ENCODE measurements at regions not wholly inside any gene's neighbourhood (a gene's known extent, or its start where the extent isn't known, plus 50 kb on each side); places are given as distances from the start of the nearest gene placed in this dataset.

DNA sequence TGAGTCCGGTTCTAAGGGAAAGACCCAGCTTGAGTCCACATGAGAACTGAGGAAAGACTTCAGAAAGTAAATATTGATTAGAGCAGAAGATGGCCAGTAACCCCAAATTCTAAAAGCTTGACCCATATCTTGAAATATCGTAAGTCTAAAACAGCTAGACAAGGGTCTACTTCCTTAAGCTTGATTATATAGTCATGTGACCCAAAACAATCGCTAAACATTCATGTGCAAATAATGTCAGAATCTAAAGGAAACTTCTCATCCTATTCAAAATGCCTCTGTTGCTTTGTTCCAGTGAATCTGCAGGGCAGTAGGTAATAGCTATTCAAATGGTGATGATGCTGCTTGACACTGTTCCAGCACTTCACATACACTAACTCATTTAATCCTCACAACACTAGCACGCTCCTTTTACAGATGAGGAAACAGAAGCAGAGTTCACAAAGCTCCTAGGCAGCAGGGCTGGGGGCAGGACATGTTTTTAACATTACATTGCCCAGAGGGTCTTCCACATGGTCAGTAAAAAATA, 52.6 kb downstream of the TCF20 start:
- DNase-seq = no peak

DNA sequence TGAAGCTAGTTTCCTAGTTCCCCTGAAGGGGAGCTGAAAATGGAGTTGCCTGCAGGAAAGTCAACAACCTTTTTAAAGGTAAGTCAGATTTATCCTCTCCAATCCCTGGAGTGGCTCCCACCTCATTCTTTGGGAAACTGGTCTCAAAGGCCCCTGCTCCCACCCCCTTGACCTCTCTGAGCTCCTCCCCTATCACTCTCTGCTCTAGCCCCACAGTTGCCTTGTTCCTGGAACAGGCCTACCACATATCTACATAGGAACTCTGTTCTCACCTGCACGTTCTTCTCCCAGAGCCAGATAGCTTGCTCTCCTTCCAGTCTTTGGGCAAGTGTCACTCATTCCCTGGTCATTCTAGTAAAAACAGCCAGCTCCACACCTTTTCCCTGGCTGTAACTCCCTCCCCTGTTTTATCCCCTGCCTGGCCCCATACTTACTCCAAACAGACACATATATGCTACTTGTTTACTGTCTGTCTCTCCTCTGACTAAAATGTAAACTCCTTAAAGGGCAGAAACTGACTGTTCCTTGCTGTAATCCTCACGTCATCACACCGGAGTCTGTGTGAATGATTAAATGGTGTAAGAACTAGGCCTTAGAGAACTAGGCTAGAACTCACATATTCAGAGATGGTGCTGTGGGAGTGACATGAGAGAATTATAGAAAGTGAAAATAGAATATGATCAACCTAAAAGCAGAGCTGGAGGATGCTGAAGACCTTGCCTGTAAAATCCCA, 53.3 kb downstream of the TCF20 start:
- no peak for DNase-seq

DNA sequence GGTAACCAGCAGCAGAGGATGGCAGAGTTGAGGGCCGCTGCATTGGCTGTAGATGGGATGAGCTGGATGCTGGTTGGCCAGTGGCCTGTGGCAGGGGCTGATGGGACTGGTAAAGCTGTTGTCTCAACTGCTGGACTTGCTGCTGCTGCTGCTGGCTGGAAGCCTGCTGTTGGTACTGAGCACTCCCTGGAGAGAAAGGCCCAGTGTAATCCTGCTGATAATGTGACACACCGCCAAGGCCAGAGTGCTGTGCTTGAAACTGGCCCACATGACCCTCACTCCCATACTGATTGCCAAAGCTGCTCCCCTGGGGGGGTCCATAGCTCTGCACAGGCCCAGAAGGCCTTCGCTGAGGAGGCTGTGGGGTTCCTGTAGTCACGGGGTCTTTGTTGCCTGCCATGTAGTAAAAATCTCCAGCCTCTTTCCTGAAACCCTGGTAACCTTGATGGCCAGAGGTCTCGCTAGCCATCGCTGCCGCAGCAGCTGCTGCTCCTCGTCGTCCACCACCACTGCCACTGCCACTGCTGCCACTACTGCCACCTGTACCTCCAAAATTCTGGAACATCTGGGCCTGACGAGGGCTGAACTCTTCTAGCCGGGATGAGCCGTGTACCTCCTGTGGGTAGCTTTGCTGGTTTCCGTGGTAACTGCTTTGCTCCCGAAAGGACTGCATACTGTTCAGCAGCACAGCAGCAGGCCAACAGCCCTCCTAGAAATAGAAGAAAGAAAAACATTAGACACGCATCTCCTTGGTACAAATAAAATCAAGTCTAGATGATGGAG, 55.6 kb downstream of the TCF20 start:
- no peak for DNase-seq

DNA sequence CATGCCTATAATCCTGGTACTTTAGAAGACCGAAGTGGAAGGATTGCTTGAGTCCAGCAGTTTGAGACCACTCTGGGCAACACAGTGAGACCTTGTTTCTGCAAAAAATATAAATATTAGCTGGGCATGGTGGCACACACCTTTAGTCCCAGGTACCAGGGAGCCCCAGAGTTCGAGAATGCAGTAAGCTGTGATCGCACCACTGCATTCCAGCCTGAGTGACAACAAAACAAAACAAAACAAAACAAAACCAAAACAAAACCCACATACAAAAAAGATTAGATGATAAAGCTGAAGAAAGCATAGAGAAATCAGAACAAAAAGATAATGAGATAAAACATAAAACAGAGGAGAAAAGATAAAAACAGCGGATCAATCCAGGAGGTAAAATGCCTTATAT, 62.1 kb downstream of the TCF20 start:
- DNase-seq = no peak

DNA sequence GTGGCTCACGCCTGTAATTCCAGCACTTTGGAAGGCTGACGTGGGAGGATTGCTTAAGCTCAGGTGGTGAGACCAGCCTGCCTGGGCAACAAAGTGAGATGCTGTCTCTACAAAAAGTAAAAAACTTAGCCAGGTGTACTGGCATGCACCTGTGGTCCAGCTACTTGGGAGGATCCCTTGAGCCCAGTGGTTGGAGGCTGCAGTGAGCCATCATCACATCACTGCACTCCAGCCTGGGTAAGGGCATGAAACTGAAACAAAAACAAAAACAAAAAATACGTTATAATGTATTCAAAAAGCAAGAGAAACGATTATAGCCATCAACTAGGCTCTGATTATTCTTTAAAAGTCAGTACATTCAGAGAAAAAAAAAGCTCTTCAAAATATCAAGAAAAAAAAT, 62.5 kb downstream of the TCF20 start:
- no peak for DNase-seq

DNA sequence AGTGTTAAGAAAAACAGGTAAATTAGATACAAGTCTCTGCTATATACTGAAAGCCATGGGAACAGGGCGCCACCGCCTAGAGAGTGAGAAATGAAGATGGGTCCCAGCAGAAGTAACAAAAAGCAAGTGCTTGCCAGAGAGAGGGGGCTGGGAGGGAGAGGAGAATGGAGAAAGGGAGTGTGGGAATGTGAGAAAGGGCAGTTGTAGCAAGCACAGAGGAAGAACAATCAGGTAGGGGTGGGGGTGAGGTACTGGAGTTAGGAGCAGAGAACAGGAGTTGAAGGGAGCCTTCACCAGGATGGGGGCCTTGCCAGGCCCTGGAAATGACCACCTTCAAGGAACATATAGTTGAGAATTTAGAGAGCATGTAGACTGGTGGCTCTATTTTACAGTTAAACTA, 66.8 kb downstream of the TCF20 start:
- no peak for DNase-seq

DNA sequence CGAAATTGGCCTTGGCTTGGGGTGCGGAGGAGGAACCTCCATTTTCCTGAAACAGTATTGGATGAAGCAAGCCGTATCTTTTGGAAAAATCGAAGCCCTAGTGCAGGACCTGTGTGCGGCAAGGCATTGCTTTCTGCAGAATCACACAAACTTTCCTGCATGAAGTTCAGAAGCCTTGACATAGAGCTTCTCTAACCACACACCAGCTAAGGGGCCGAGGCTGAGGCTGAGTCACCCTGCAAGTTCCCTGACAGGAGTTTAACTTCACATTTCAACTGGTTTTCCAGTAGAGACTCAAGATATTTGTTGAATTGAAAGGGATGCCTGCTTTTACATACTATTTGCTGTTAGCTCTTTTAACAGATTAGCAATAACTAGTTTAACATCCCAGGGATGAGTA, 67.8 kb downstream of the TCF20 start:
- peak; percentile 57 for DNase-seq

DNA sequence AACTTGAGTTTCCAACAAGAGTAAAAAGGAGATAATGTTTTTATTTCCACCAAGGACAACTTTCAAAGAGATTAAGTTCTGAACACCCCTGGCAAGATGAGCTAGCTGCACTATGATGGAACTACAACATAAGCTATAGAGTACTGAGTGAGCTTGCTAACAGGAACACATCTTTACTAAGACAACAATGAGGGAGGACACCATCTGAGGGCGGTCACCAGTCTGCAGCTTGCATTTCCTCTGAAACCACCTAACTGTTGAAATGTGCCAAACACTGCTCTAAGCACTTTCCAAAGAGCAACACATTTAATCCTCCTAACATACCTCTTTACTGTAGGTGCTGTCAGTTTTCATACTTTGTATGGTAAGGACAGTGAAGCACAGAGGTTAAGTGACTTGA, 68.4 kb downstream of the TCF20 start:
- peak; percentile 18 for DNase-seq

DNA sequence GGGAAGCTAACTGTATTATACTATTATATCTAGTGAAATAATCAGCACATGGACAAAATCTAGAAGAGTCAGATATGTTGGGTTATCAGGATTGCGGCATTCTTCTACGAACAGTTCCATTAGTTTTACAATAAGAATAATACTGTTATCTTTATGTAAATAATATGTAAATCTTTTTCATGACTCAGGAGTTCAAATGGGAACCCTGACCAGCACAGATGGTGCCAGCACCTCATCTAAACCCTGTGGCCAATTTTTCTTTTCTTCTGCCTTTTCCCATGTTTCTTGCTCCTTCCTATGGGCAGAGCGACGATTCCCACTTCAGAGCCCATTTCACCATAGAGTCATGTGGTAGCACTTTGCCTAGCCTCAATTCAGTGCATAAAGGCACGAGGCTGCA, 68.4 kb upstream of the CYP2D6 start:
- DNase-seq = no peak

DNA sequence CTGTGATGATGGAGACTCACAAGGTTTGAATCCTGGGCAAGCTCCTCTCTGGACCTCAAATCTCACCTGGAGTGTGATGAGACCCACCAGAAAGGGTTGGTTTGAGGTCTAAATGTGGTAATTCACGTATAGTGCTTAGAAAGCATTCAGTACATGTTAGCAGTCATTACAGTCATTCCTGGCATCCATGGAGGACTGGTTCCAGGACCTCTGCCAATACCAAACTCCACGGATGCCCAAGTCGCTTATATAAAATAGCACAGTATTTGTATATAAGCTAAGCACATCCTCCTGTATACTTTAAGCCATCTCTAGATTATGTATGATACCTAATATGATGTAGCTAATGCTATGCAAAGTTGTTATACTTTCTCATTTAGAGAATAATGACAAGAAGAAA, 67.6 kb upstream of the CYP2D6 start:
- DNase-seq = no peak

DNA sequence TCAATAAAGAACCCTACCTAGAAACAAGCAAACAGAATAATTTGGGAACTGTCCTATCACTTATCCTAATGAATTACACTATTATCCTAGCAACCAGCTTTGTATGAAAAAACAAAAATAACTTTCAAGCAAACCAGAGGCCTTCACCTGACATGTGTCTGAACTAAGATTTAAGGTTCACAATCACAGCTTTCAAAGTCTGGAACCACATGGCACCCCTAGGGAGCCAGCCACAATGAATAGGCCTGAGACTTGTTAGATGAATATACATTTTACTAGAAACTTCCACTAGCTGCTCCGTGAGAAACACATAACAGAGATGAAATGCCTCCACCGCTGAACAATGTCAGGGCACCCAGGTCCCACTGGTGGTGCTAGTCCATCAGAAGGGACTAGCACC, 65.8 kb upstream of the CYP2D6 start:
- no peak for DNase-seq

DNA sequence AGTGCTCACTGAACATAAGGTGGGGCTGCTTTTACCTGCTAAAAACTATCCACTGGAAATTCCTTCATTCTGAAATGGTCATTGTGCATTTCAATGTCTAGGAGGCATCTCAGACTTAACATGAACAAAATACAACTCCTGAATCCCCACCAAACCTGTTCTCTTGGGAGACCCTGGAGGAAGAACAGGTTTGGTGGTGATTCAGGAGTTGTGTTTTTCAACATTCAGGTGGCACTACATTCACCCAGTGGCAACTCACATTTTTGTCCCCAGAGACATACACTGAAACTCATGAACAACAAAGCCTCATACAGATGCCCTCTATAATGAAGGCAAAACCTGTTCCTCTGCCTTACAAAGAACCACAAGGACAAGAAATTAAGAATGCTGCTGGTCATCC, 64.3 kb upstream of the CYP2D6 start:
- DNase-seq = no peak

DNA sequence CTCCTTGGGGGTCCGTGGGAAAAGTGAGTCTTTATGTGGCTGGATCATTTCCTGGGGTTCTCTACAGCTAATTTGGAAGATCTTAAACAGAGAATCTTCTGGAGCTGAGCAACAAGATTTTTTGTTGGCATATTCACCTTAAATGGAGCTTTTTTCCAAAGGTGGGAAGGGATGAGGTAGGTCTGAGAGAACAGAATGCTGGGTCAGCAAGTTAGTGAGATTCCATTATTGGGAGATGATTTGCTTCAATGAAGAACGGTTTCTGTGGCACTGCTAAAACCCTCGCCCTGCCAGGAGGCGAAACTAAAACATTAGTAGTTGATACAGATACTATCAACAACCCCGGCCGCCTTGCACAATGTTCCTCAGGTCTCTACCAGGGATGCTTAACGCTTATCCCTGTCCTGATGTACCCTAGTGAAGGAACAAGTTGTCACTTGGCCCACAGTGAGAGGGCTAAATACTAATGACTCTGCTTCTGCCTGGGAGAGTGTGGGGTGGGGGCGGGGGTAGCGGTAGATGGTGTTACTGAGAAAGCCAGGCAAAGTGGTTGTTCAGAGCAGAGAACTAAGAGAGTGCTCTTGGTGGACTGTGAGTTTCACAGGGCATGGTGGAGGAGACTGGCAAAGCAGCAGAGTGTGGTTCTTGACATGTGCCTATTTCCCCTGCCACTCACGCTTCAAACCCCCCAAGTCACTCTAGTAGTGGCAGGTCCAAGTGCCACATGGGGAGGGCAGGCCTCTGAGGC, 63.7 kb upstream of the CYP2D6 start:
- no peak for DNase-seq

DNA sequence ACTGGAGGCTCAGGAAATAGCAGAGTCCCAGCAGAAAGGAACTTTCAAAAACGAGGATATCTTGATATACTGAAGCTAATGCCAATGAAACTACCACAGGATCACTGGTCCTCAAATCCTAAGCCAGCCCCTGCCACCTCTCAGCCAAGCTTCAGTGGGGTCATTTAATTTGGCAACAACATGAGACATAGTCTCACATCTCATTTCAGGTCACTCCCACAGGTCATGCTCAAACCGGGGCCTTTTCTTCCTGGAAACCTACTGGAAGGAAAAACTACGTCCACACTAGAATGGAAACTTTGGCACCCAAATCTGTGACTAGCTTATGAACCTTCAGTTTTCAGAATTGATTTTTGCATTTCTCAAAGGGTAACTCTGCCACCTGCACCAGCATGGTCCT, 61.9 kb upstream of the CYP2D6 start:
- DNase-seq = no peak

DNA sequence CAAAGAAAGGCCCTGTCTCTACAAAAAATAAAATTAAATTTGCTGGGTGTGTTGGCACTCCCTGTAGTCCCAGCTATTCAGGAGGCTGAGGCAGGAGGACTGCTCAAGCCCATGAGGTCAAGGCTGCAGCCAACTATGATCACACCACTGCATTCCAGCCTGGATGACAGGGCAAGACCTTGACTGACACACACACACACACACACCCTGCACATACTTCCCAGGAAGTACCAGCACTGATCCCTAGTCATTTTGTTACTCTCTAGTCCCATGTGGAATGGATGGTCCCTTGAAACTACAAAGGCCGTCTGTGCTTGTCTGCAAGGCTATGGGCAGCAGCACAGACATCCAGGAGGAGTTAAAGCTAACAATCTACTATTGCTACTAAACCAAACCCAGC, 59.7 kb upstream of the CYP2D6 start:
- no peak for DNase-seq

DNA sequence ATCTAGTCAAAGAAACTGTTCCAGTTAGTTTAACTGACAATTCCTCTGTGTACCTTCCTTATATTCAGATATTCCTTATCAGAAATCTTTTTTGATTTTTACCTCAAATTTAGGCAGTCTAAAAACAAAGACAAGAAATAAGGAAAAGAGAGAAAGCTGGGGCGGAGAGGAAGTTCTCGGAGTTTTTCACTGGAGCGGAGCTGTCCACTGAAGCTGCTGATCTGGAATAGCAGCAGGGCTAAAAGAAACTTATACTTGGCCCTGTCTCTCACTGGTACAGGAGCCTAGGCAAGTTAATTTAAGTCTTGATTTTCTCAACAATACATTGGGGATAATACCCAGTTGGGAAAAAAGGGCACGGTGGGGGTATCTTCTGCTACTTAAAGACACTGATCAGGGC, 59.2 kb upstream of the CYP2D6 start:
- DNase-seq = no peak

DNA sequence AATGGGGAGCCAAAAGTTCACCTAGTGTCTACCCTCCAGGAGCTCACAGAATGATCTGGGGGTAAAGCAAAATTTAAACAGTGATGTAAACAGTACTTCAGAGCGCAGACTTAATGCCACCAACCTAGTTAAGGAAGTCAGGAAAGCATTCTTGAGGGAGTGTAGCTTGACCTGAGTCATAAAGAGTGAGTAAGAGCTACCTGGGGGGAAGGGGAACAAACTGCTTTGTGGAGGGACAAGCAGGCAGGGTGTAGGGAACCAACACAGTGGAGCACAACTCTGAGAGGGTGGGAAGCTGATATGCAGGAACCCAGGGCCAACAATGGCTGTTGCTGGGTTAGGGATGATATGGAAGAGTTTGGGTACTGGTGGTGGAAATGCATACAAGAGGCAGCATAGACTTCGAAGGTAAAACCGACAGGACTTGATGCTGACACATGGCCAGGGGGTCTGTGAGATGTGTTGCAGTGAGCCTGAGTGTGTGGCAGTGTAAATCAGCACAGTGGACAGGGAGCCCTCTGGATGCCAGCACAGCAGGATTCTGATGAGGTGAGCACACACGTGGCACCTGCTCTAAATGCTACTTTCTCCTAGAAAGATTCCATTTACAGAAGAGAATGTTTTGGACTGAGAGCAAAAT, 58.3 kb upstream of the CYP2D6 start:
- no peak for DNase-seq

DNA sequence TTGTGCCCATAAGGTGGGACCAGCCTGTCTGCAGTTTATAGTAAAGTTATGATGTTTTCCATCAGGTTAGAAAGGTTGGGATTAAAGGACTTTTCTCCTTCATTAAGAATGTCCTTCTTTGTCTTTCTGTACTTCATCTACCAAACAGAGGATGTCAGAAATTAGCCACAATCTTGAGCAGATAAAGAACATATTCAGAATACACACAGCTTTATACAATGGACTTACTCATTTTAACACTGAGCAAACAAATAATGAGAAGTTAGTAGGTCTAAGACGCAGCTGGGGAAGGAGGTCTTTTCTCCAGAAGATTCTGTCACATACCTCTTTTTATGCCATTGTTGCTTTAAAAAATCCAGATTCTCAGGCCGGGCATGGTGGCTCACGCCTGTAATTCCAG, 57.0 kb upstream of the CYP2D6 start:
- DNase-seq = no peak

DNA sequence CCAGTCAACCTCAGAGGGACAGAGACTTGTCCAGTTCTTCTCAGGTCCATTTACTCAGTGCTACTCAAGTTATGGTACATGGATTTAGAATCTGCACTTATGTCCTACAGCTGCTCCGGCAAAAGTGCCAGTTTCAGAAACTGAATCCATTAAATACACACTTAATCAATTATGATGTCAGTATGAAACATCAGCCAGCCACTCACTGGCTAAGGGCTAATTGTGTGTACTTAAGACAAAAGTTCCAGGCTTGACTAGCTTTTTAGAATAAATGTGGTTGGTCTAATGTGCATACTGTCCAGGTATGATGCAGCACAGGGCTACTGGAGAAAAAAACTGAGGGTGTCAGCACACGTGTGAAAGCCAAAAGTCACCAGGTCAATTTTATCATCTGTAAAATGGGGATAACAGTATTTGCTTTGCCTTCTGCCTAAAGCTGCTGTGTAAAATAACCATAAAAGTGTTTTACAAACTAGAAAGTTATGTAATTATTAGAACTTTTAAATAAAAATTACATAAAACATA, 55.4 kb upstream of the CYP2D6 start:
- DNase-seq = no peak

DNA sequence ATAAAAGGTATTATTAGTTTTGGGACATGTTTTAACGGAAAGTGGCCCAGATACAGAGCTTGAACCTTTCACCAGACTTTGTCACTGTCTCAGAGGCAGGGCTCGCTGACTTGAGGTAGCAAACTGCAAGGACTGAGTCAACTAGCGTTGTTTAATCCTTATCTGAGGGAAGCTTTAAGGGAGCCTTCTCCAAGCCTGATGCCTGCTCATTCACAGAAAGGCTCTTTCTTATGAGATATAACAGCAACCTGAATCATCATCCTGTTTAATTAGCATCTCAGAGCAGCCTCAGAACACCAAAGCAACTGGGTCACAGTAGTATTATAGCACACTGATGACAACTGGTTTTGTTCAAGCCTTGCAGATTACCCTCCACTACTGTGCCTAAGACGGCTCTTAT, 54.2 kb upstream of the CYP2D6 start:
- DNase-seq = no peak

DNA sequence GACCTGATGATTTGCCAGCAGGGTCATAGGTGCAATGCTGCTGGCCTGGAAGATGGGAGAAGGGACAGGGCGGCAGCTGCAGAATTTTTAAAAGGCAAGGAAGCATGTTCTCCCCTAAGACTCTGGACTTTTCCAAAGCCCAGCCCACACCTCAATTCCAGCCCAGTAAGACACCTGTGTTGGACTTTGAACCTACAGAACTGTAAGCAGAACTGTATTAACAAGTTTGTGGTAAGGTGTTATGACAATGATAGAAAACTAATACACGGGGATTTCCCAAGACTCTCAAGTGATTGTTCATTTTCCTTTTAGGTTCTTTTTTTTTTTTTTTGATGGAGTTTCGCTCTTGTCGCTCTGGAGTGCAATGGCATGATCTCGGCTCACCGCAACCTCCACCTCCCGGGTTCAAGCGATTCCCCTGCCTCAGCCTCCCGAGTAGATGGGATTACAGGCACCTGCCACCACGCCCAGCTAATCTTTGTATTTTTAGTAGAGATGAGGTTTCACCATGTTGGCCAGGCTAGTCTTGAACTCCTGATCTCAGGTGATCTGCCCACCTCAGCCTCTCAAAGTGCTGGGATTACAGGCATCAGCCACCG, 53.0 kb upstream of the CYP2D6 start:
- DNase-seq = peak; percentile 19

DNA sequence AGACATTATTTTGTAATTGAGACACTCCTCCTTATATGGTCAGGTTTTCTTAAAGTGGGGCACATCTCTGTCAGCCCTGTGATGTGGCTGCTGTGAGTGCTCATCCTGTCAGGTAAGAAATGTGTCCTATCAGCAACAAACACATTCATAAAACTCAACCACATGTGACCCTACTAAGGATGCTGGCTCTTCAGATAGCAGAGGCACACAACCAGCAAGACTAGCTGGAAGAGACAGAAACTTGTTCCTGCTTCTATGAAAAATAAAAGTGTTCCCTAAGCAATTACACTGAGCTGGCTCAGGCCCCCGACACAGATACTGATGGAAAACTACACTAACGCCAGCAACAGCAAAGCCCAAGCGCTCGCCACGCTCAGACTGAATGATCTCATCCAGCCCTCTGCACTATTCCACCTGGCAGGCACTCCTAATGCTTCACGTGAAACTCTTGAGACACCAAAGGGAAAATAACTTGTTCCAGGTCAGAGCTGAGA, 49.8 kb upstream of the CYP2D6 start:
- peak; percentile 40 for DNase-seq

Data from activated CD4-positive, alpha-beta T cell treated with anti-CD3 and anti-CD28 coated beads, Interleukin-2, amount 50 U/mL, for 1 hour (primary cell).